GM21526 (cell line): ENCODE measurements at regions not wholly inside any gene's neighbourhood (a gene's known extent, or its start where the extent isn't known, plus 50 kb on each side); places are given as distances from the start of the nearest gene placed in this dataset.

Source experiments
- ATAC-seq: cut with Tn5 transposase; IDR thresholded peaks from one replicate; pipeline ENCODE4 v1.9.1; 2021; ENCODE audit warnings: moderate library complexity; ENCODE audit not compliant: unreplicated experiment, low FRiP score

GRCh38 chr22:47853750-47854149 is 1091.3 kb downstream of the TBC1D22A start:
- ATAC-seq, result no peak

- no peak for ATAC-seq
Measured at GRCh38 chr22:47851586-47851985, 1089.1 kb downstream of the TBC1D22A start.

- ATAC-seq, result no peak
Measured at GRCh38 chr22:47850644-47851151, 1088.2 kb downstream of the TBC1D22A start.

- no peak for ATAC-seq
Measured at GRCh38 chr22:47849576-47849975, 1087.1 kb downstream of the TBC1D22A start.

GRCh38 chr22:47848184-47848920 is 1085.9 kb downstream of the TBC1D22A start:
- ATAC-seq, result no peak

- no peak for ATAC-seq
Measured at GRCh38 chr22:47847131-47847890, 1084.9 kb downstream of the TBC1D22A start.

- no peak for ATAC-seq
Measured at GRCh38 chr22:47846206-47846605, 1083.8 kb downstream of the TBC1D22A start.

- no peak for ATAC-seq
Measured at GRCh38 chr22:47842119-47842518, 1079.7 kb downstream of the TBC1D22A start.

- no peak for ATAC-seq
Measured at GRCh38 chr22:47841156-47841555, 1078.7 kb downstream of the TBC1D22A start.

GRCh38 chr22:47839595-47840227 is 1077.3 kb downstream of the TBC1D22A start:
- no peak for ATAC-seq

GRCh38 chr22:47837703-47838102 is 1075.3 kb downstream of the TBC1D22A start:
- no peak for ATAC-seq

GRCh38 chr22:47836957-47837356 is 1074.5 kb downstream of the TBC1D22A start:
- no peak for ATAC-seq

GRCh38 chr22:47835726-47836125 is 1073.3 kb downstream of the TBC1D22A start:
- no peak for ATAC-seq

GRCh38 chr22:47826016-47826415 is 1063.6 kb downstream of the TBC1D22A start:
- ATAC-seq, result no peak

- no peak for ATAC-seq
Measured at GRCh38 chr22:47822422-47822821, 1060.0 kb downstream of the TBC1D22A start.

- ATAC-seq, result no peak
Measured at GRCh38 chr22:47818496-47818895, 1056.0 kb downstream of the TBC1D22A start.

- ATAC-seq, result no peak
Measured at GRCh38 chr22:47817380-47817779, 1054.9 kb downstream of the TBC1D22A start.

- no peak for ATAC-seq
Measured at GRCh38 chr22:47816863-47817210, 1054.4 kb downstream of the TBC1D22A start.

- ATAC-seq, result no peak
Measured at GRCh38 chr22:47816121-47816862, 1053.8 kb downstream of the TBC1D22A start.

- no peak for ATAC-seq
Measured at GRCh38 chr22:47814474-47814873, 1052.0 kb downstream of the TBC1D22A start.

- ATAC-seq, result no peak
Measured at GRCh38 chr22:47813661-47814060, 1051.2 kb downstream of the TBC1D22A start.
